Stimulated activated CD4-positive, alpha-beta T cell treated with anti-CD3 and anti-CD28 coated beads, Interleukin-2, amount 100 ng/mL, for 4 hours (primary cell): ENCODE measurements at regions not wholly inside any gene's neighbourhood (a gene's known extent, or its start where the extent isn't known, plus 50 kb on each side); places are given as distances from the start of the nearest gene placed in this dataset.
"Not testable (repeated sequence)": the region's sequence is repeated elsewhere in the genome, so short reads cannot be mapped to it uniquely, and the experiment has no call there.

Source experiments
- DNase-seq: peaks from one replicate; pipeline ENCODE4 v3.0.0-alpha.2; 2020; ENCODE audit warnings: low read depth

GRCh38 chr10:8386781-8387180 lies 332.3 kb downstream of the GATA3 start:
- no peak for DNase-seq

GRCh38 chr10:8389630-8390029 lies 335.1 kb downstream of the GATA3 start:
- no peak for DNase-seq

- DNase-seq: no peak
Measured at GRCh38 chr10:8392216-8392615, 337.7 kb downstream of the GATA3 start.

- DNase-seq: no peak
Measured at GRCh38 chr10:8393531-8393930, 339.0 kb downstream of the GATA3 start.

GRCh38 chr10:8396675-8397074 lies 342.2 kb downstream of the GATA3 start:
- DNase-seq: no peak

- DNase-seq: no peak
Measured at GRCh38 chr10:8398771-8399170, 344.3 kb downstream of the GATA3 start.

- no peak for DNase-seq
Measured at GRCh38 chr10:8400151-8400550, 345.7 kb downstream of the GATA3 start.

- no peak for DNase-seq
Measured at GRCh38 chr10:8400892-8401291, 346.4 kb downstream of the GATA3 start.

- DNase-seq: no peak
Measured at GRCh38 chr10:8401531-8401930, 347.0 kb downstream of the GATA3 start.

- no peak for DNase-seq
Measured at GRCh38 chr10:8402576-8402975, 348.1 kb downstream of the GATA3 start.

- DNase-seq: no peak
Measured at GRCh38 chr10:8403711-8404371, 349.4 kb downstream of the GATA3 start.

GRCh38 chr10:8404721-8405120 lies 350.2 kb downstream of the GATA3 start:
- DNase-seq: no peak

- no peak for DNase-seq
Measured at GRCh38 chr10:8405596-8405995, 351.1 kb downstream of the GATA3 start.

- no peak for DNase-seq
Measured at GRCh38 chr10:8407501-8408021, 353.1 kb downstream of the GATA3 start.

- no peak for DNase-seq
Measured at GRCh38 chr10:8410506-8410905, 356.0 kb downstream of the GATA3 start.

GRCh38 chr10:8412541-8412940 lies 358.1 kb downstream of the GATA3 start:
- no peak for DNase-seq

GRCh38 chr10:8415029-8415428 lies 360.5 kb downstream of the GATA3 start:
- not testable (repeated sequence) for DNase-seq

GRCh38 chr10:8416192-8416701 lies 361.8 kb downstream of the GATA3 start:
- no peak for DNase-seq

GRCh38 chr10:8416760-8417159 lies 362.3 kb downstream of the GATA3 start:
- no peak for DNase-seq

GRCh38 chr10:8417631-8418030 lies 363.1 kb downstream of the GATA3 start:
- DNase-seq: no peak

- DNase-seq: no peak
Measured at GRCh38 chr10:8418631-8419030, 364.1 kb downstream of the GATA3 start.

GRCh38 chr10:8420182-8420581 lies 365.7 kb downstream of the GATA3 start:
- DNase-seq: no peak

- DNase-seq: no peak
Measured at GRCh38 chr10:8424555-8425211, 370.2 kb downstream of the GATA3 start.

- no peak for DNase-seq
Measured at GRCh38 chr10:8428654-8429053, 374.2 kb downstream of the GATA3 start.
